ENCODE measurements at regions not wholly inside any gene's neighbourhood (a gene's known extent, or its start where the extent isn't known, plus 50 kb on each side); places are given as distances from the start of the nearest gene placed in this dataset.

GRCh38 chr10:125325326-125325725 lies 165.0 kb upstream of the CTBP2 start:
- TF ChIP-seq CTCF (IDR thresholded peaks at IDR 0.05) (no peak), EZH2 (IDR thresholded peaks at IDR 0.05; ENCODE audit: borderline replicate concordance, insufficient read depth, low read depth, low read length, poor library complexity, severe bottlenecking) (no peak)

Data from B cell (primary cell).